ENCODE measurements at regions not wholly inside any gene's neighbourhood (a gene's known extent, or its start where the extent isn't known, plus 50 kb on each side); places are given as distances from the start of the nearest gene placed in this dataset.

DNA sequence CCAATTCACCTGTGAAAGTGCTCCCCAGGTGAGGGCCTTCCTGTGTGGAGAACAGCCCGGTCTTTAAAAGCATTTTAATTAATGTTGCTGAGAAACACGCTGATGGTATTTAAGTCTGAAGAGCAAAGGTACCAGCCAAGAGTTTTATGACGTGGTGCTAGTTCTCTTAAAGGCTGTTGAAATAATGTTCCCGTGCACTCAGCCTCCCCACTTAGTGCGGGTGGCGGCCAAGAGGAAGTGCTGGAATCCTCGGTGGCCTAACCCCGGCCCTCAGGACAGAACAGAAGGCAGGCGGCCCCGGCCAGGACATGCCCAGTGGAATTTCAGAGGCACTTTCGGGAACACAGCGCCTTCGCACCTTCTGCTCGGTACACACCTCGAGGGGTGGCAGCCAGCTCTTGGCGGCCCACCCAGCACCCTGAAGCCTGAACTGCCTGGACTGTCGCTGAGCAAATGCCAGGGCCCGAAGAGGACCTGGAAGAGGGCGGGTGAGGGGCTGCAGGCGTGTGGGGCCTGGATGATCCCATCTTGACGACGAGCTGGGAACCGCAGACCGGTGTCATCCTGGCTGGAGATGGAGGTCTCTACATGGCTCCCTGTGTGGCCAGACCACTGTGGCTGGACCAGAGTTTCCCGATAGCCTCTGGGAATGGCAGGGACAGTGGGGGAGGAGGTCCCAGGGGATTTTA is 142.9 kb downstream of the ASB1 start:
- 82 to 83% methylated on average over 25 of the region's 25 CpGs for WGBS, 2 donors
- Histone ChIP-seq H3K4me3 (ENCODE audit: low read length in 2 of 2) (no peak overlapping the region), H3K27me3 (ENCODE audit: control insufficient read depth in 1 of 2, insufficient read depth in 2 of 2, low read length in 1 of 2) (no peaks in the 10 kb centered on the region), H3K36me3 (ENCODE audit: control insufficient read depth in 1 of 2, insufficient read depth in 2 of 2, low read length in 1 of 2) (no peaks in the 10 kb centered on the region), H3K4me1 (ENCODE audit: control insufficient read depth in 1 of 2, insufficient read depth in 2 of 2, low read length in 2 of 2) (no peaks in the 10 kb centered on the region), H3K27ac (ENCODE audit: low read depth in 1 of 2, low read length in 2 of 2) (no peak overlapping the region), H3K9me3 (ENCODE audit: control insufficient read depth, low read length) (no peaks in the 10 kb centered on the region)
- ATAC-seq (ENCODE audit: low FRiP score): no peak
- intact Hi-C loops (cut with DNase I): no loop called here
- no peak for DNase-seq

DNA sequence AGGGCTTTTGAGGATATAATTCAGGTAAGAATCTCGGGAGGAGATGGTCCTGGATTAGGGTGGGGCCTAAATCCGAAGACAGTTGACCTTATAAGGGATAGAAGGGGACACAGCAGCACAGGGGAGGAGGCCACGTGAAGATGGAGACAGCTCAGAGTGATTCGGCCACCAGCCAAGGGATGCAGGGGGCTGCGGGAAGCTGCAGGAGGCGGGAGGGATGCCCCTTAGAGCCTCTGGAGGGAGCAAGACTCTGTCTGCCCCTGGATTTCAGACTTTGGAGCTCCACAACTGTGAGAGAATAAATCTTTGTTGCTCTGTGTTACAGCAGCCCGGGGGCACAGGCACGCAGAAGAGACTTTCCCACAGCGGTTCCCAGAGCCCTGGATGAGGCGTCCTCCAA is 143.7 kb downstream of the ASB1 start:
- Histone ChIP-seq H3K4me1 (ENCODE audit: control insufficient read depth in 1 of 2, insufficient read depth in 2 of 2, low read length in 2 of 2) (no peaks in the 10 kb centered on the region), H3K4me3 (ENCODE audit: low read length in 2 of 2) (no peak overlapping the region), H3K9me3 (ENCODE audit: control insufficient read depth, low read length) (no peaks in the 10 kb centered on the region), H3K27ac (ENCODE audit: low read depth in 1 of 2, low read length in 2 of 2) (no peak overlapping the region), H3K27me3 (ENCODE audit: control insufficient read depth in 1 of 2, insufficient read depth in 2 of 2, low read length in 1 of 2) (no peaks in the 10 kb centered on the region), H3K36me3 (ENCODE audit: control insufficient read depth in 1 of 2, insufficient read depth in 2 of 2, low read length in 1 of 2) (no peaks in the 10 kb centered on the region)
- no peak for DNase-seq
- WGBS, 2 donors: 84 to 90% methylated on average over 10 of the region's 10 CpGs
- ATAC-seq (ENCODE audit: low FRiP score): no peak
- intact Hi-C loops (cut with DNase I): no loop called here

- no peaks in the 10 kb centered on the region for H3K27me3 ChIP-seq (ENCODE audit: control insufficient read depth in 1 of 2, insufficient read depth in 2 of 2, low read length in 1 of 2)
- WGBS, 2 donors: 79 to 80% methylated on average over 17 of the region's 17 CpGs
- no peak for DNase-seq
- intact Hi-C loops (cut with DNase I): no loop called here
- H3K36me3 ChIP-seq (ENCODE audit: control insufficient read depth in 1 of 2, insufficient read depth in 2 of 2, low read length in 1 of 2): no peaks in the 10 kb centered on the region
- no peak overlapping the region for H3K4me3 ChIP-seq (ENCODE audit: low read length in 2 of 2)
- ATAC-seq (ENCODE audit: low FRiP score): no peak
- no peaks in the 10 kb centered on the region for H3K4me1 ChIP-seq (ENCODE audit: control insufficient read depth in 1 of 2, insufficient read depth in 2 of 2, low read length in 2 of 2)
- H3K9me3 ChIP-seq (ENCODE audit: control insufficient read depth, low read length): no peaks in the 10 kb centered on the region
- no peak overlapping the region for H3K27ac ChIP-seq (ENCODE audit: low read depth in 1 of 2, low read length in 2 of 2)
Measured at GRCh38 chr2:238570926-238571325, 144.2 kb downstream of the ASB1 start.

GRCh38 chr2:238571661-238572372 is 145.1 kb downstream of the ASB1 start:
- no peak for DNase-seq

GRCh38 chr2:238573065-238573778 is 146.5 kb downstream of the ASB1 start:
- H3K4me1 ChIP-seq (ENCODE audit: control insufficient read depth in 1 of 2, insufficient read depth in 2 of 2, low read length in 2 of 2): no peaks in the 10 kb centered on the region
- ATAC-seq (ENCODE audit: low FRiP score): no peak
- H3K4me3 ChIP-seq (ENCODE audit: low read length in 2 of 2): no peak overlapping the region
- H3K36me3 ChIP-seq (ENCODE audit: control insufficient read depth in 1 of 2, insufficient read depth in 2 of 2, low read length in 1 of 2): no peaks in the 10 kb centered on the region
- no peak for DNase-seq
- H3K27me3 ChIP-seq (ENCODE audit: control insufficient read depth in 1 of 2, insufficient read depth in 2 of 2, low read length in 1 of 2): no peaks in the 10 kb centered on the region
- no peak overlapping the region for H3K27ac ChIP-seq (ENCODE audit: low read depth in 1 of 2, low read length in 2 of 2)
- peaks cover 1% of the 10 kb centered on the region for H3K9me3 ChIP-seq (ENCODE audit: control insufficient read depth, low read length)
- 86 to 90% methylated on average over 9 of the region's 9 CpGs for WGBS, 2 donors
- intact Hi-C loops (cut with DNase I): no loop called here

More at GRCh38 chr2:238571661-238572372, 145.1 kb downstream of the ASB1 start:
- 89 to 94% methylated on average over 14 of the region's 14 CpGs for WGBS, 2 donors
- no peak overlapping the region for H3K4me3 ChIP-seq (ENCODE audit: low read length in 2 of 2)
- intact Hi-C loops (cut with DNase I): no loop called here
- ATAC-seq (ENCODE audit: low FRiP score): no peak
- no peaks in the 10 kb centered on the region for H3K4me1 ChIP-seq (ENCODE audit: control insufficient read depth in 1 of 2, insufficient read depth in 2 of 2, low read length in 2 of 2)
- no peaks in the 10 kb centered on the region for H3K27me3 ChIP-seq (ENCODE audit: control insufficient read depth in 1 of 2, insufficient read depth in 2 of 2, low read length in 1 of 2)
- no peaks in the 10 kb centered on the region for H3K9me3 ChIP-seq (ENCODE audit: control insufficient read depth, low read length)
- H3K36me3 ChIP-seq (ENCODE audit: control insufficient read depth in 1 of 2, insufficient read depth in 2 of 2, low read length in 1 of 2): no peaks in the 10 kb centered on the region
- no peak overlapping the region for H3K27ac ChIP-seq (ENCODE audit: low read depth in 1 of 2, low read length in 2 of 2)

DNA sequence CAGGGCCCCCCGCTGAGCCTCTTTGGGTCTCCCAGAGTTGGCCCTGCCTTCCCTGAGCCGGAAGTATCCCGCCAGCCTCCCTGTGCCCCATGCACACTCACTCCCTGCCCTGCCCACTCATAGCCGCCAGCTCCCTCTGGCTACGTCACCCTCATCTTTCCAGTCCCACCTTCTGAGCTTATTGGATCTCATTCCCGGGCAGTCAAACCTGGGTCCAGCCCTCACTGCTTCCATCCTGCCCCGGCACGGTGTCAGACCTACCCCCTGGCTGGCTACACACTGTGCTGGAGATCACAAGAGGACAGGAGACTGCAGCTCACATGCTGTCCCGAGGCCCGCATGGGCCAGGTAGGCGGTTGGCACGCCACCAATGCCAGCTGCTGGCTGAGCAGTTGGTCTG is 147.2 kb downstream of the ASB1 start:
- H3K27ac ChIP-seq (ENCODE audit: low read depth in 1 of 2, low read length in 2 of 2): no peak overlapping the region
- H3K9me3 ChIP-seq (ENCODE audit: control insufficient read depth, low read length): peaks cover 1% of the 10 kb centered on the region
- no peak overlapping the region for H3K4me3 ChIP-seq (ENCODE audit: low read length in 2 of 2)
- 85 to 91% methylated on average over 12 of the region's 12 CpGs for whole genome bisulfite sequencing, 2 donors
- no peak for DNase-seq
- no peaks in the 10 kb centered on the region for H3K4me1 ChIP-seq (ENCODE audit: control insufficient read depth in 1 of 2, insufficient read depth in 2 of 2, low read length in 2 of 2)
- H3K36me3 ChIP-seq (ENCODE audit: control insufficient read depth in 1 of 2, insufficient read depth in 2 of 2, low read length in 1 of 2): no peaks in the 10 kb centered on the region
- intact Hi-C loops (cut with DNase I): no loop called here
- H3K27me3 ChIP-seq (ENCODE audit: control insufficient read depth in 1 of 2, insufficient read depth in 2 of 2, low read length in 1 of 2): no peaks in the 10 kb centered on the region
- ATAC-seq (ENCODE audit: low FRiP score): no peak

DNA sequence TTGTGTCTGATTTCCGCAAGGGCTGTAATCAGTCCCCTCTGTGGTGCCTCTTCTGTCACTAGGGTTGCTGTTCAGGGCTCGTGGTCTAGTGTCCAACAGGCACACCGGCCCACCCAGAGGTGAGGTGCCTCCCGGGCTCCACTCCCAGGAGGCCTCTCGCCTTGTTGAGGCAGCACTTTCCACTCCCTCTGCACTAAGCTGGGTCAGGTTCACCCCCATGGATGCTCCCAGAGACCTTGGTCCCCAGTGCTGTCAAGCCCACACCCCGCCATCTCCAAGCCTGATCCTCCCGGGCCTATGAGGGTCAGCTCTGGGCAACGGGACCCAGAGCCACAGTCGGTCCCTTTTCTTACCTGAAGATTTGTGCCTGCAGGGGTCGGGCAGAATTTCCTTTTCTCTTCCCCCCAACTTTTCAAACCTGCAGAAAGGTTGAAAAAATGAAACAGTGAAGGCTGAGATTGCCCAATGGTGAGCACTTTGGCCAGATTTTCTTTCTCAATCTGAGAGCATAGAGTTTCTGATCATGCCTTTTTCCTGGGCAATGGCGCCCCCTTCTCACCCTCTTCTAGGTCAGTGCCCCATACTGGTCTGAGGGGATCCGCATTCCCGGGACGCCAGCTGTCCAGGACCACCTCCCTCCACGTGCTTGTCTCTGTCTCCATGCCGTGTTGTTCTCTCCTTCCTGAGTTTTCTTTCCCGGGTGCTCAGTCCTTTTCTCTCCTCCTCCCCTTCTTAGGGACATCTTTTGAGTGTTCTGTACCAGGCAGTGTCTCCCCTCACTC is 148.0 kb downstream of the ASB1 start:
- whole genome bisulfite sequencing, 2 donors: 87% methylated on average over 17 of the region's 17 CpGs
- Histone ChIP-seq H3K36me3 (ENCODE audit: control insufficient read depth in 1 of 2, insufficient read depth in 2 of 2, low read length in 1 of 2) (no peaks in the 10 kb centered on the region), H3K4me3 (ENCODE audit: low read length in 2 of 2) (no peak overlapping the region), H3K27ac (ENCODE audit: low read depth in 1 of 2, low read length in 2 of 2) (no peak overlapping the region), H3K27me3 (ENCODE audit: control insufficient read depth in 1 of 2, insufficient read depth in 2 of 2, low read length in 1 of 2) (no peaks in the 10 kb centered on the region), H3K9me3 (ENCODE audit: control insufficient read depth, low read length) (peaks cover 1% of the 10 kb centered on the region), H3K4me1 (ENCODE audit: control insufficient read depth in 1 of 2, insufficient read depth in 2 of 2, low read length in 2 of 2) (no peaks in the 10 kb centered on the region)
- intact Hi-C loops (cut with DNase I): no loop called here
- no peak for ATAC-seq (ENCODE audit: low FRiP score)
- no peak for DNase-seq

GRCh38 chr2:238576674-238577073 is 149.9 kb downstream of the ASB1 start:
- intact Hi-C loops (cut with DNase I): no loop called here
- Histone ChIP-seq H3K4me1 (ENCODE audit: control insufficient read depth in 1 of 2, insufficient read depth in 2 of 2, low read length in 2 of 2) (no peaks in the 10 kb centered on the region), H3K9me3 (ENCODE audit: control insufficient read depth, low read length) (peaks cover 1% of the 10 kb centered on the region), H3K27me3 (ENCODE audit: control insufficient read depth in 1 of 2, insufficient read depth in 2 of 2, low read length in 1 of 2) (no peaks in the 10 kb centered on the region), H3K27ac (ENCODE audit: low read depth in 1 of 2, low read length in 2 of 2) (no peak overlapping the region), H3K4me3 (ENCODE audit: low read length in 2 of 2) (no peak overlapping the region), H3K36me3 (ENCODE audit: control insufficient read depth in 1 of 2, insufficient read depth in 2 of 2, low read length in 1 of 2) (no peaks in the 10 kb centered on the region)
- ATAC-seq (ENCODE audit: low FRiP score) (no peak), DNase-seq (no peak)
- 78 to 84% methylated on average over 3 of the region's 3 CpGs for WGBS, 2 donors

Data from aorta (tissue), 5 donors.